Coronary artery (tissue), 2 donors: ENCODE measurements at regions not wholly inside any gene's neighbourhood (a gene's known extent, or its start where the extent isn't known, plus 50 kb on each side); places are given as distances from the start of the nearest gene placed in this dataset.
"Not testable (repeated sequence)": the region's sequence is repeated elsewhere in the genome, so short reads cannot be mapped to it uniquely, and the experiment has no call there.

Source experiments
- DNase-seq: peaks from one replicate; pipeline ENCODE4 v3.0.0-alpha.2; 2017; ENCODE audit warnings: low spot score
- H3K27ac ChIP-seq, 2 donors: fragments of 200-600 bp; sonication (generic); one replicate each; pipeline ENCODE4 v1.5.1; 2016 to 2019
- H3K4me3 ChIP-seq: fragments of 200-600 bp; sonication (generic); 2 replicates; pipeline ENCODE4 v1.5.1; 2016; ENCODE audit warnings: mild to moderate bottlenecking, moderate library complexity
- CTCF ChIP-seq: fragments of 200-600 bp; sonication (generic); IDR thresholded peaks from one replicate; pipeline ENCODE4 v1.5.1; 2019; ENCODE audit warnings: antibody characterized with exemption

- Histone ChIP-seq H3K27ac (no peak overlapping the region), H3K4me3 (no peak overlapping the region)
- no peak for TF ChIP-seq CTCF
- DNase-seq, result no peak
These were observed 252.0 kb upstream of the GAS1 start for GRCh38 chr9:87199278-87199677.

GRCh38 chr9:87199782-87200181, 252.5 kb upstream of the GAS1 start:
- no peak for TF ChIP-seq CTCF
- H3K4me3 ChIP-seq, result no peak overlapping the region
- H3K27ac ChIP-seq, result no peak overlapping the region
- no peak for DNase-seq

GRCh38 chr9:87201351-87201751, 254.0 kb upstream of the GAS1 start:
- TF ChIP-seq CTCF, result no peak
- H3K4me3 ChIP-seq, result no peak overlapping the region
- no peak for DNase-seq
- no peak overlapping the region for H3K27ac ChIP-seq

GRCh38 chr9:87206064-87206661, 258.9 kb upstream of the GAS1 start:
- TF ChIP-seq CTCF, result no peak
- H3K27ac ChIP-seq, result no peak overlapping the region
- no peak overlapping the region for H3K4me3 ChIP-seq
- DNase-seq, result no peak

GRCh38 chr9:87210658-87211057, 263.4 kb upstream of the GAS1 start:
- not testable (repeated sequence) for DNase-seq, H3K27ac ChIP-seq, H3K4me3 ChIP-seq

GRCh38 chr9:87211669-87212068, 264.4 kb upstream of the GAS1 start:
- Histone ChIP-seq H3K4me3 (no peak overlapping the region), H3K27ac (no peak overlapping the region)
- no peak for DNase-seq
- no peak for TF ChIP-seq CTCF

GRCh38 chr9:87212605-87213021, 265.3 kb upstream of the GAS1 start:
- H3K27ac ChIP-seq, result no peak overlapping the region
- no peak for TF ChIP-seq CTCF
- H3K4me3 ChIP-seq, result no peak overlapping the region
- no peak for DNase-seq

GRCh38 chr9:87213948-87214347, 266.6 kb upstream of the GAS1 start:
- Histone ChIP-seq H3K4me3 (no peak overlapping the region), H3K27ac (no peak overlapping the region)
- no peak for TF ChIP-seq CTCF
- no peak for DNase-seq
